Vagina (tissue), 2 donors: ENCODE measurements at regions not wholly inside any gene's neighbourhood (a gene's known extent, or its start where the extent isn't known, plus 50 kb on each side); places are given as distances from the start of the nearest gene placed in this dataset.

Experiments
- DNase-seq, 2 donors: peaks; one replicate each; pipeline ENCODE4 v3.0.0-alpha.2; 2017; ENCODE audit errors: extremely low spot score in 2 of 2
- H3K27ac ChIP-seq: fragments of 200-600 bp; sonication (generic); one replicate; pipeline ENCODE4 v1.5.1; 2019
- H3K27me3 ChIP-seq: fragments of 200-600 bp; sonication (generic); one replicate; pipeline ENCODE4 v1.5.1; 2019
- H3K36me3 ChIP-seq, 2 donors: fragments of 200-600 bp; sonication (generic); one replicate each; pipeline ENCODE4 v1.5.1; 2017 to 2019
- H3K4me1 ChIP-seq: fragments of 200-600 bp; sonication (generic); one replicate; pipeline ENCODE4 v1.5.1; 2019
- H3K4me3 ChIP-seq, 2 donors: fragments of 200-600 bp; sonication (generic); 1 replicate in 1 of 2; 2 replicates in 1 of 2; pipeline ENCODE4 v1.5.1; 2016 to 2019
- H3K9me3 ChIP-seq: fragments of 200-600 bp; sonication (generic); one replicate; pipeline ENCODE4 v1.5.1; 2019
- POLR2A ChIP-seq, 2 donors: fragments of 450-650 bp; IDR thresholded peaks; one replicate each; pipeline ENCODE4 v1.6.1; 2017; ENCODE audit warnings: antibody characterized with exemption in 2 of 2, mild to moderate bottlenecking in 2 of 2, moderate library complexity in 2 of 2
- POLR2AphosphoS5 ChIP-seq, 2 donors: sonication (generic); formaldehyde crosslinking; IDR thresholded peaks; one replicate each; pipeline ENCODE4 v1.9.0; 2017; ENCODE audit warnings: antibody characterized with exemption in 2 of 2, mild to moderate bottlenecking in 2 of 2, low read depth in 1 of 2; ENCODE audit not compliant: insufficient read depth in 1 of 2
- intact Hi-C: fragments of 100-400 bp; cut with DNase I; formaldehyde crosslinking; loops from one replicate; pipeline ENCODE4 v1.15.1; 2023
- TF ChIP-seq, protein P1 (sequence below), 3 experiments: fragments of 450-650 bp in 2 of 3; fragments of 200-600 bp in 1 of 3; sonication (generic) in 1 of 3; IDR thresholded peaks; one replicate each; pipeline ENCODE4 v1.5.1; 2017 to 2019; ENCODE audit warnings: antibody characterized with exemption in 3 of 3, mild to moderate bottlenecking in 2 of 3, moderate library complexity in 2 of 3

DNA sequence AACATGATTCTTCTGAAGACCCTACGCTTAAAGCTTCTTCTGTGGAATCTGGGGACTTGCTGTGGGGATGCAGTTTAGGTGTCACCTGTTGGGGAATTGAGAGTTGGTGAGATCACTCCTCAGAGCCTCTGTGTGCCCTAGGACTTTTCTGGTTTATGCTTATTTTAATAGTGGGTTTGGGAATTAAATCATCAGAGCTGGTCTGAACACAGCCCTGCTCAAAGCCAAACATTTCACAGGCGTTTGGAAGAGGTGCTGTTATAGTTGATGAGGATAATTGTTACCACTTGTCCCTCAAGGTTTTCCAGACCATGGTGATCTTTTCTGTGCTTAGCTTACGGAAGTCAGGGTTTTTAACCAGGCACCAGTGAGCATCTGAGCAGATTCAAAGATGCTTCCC lies 106.1 kb downstream of the EBLN1 start:
- Histone ChIP-seq H3K9me3 (no peaks in the 10 kb centered on the region), H3K27ac (no peak overlapping the region), H3K4me3 (no peak overlapping the region), H3K36me3 (no peaks in the 10 kb centered on the region), H3K27me3 (no peaks in the 10 kb centered on the region), H3K4me1 (no peaks in the 10 kb centered on the region)
- intact Hi-C loops: no loop called here
- TF ChIP-seq POLR2AphosphoS5 (IDR thresholded peaks at IDR 0.05; ENCODE audit: insufficient read depth in 1 of 2, low read depth in 1 of 2) (no peak), POLR2A (IDR thresholded peaks at IDR 0.05) (no peak)
- TF ChIP-seq, protein P1, sequence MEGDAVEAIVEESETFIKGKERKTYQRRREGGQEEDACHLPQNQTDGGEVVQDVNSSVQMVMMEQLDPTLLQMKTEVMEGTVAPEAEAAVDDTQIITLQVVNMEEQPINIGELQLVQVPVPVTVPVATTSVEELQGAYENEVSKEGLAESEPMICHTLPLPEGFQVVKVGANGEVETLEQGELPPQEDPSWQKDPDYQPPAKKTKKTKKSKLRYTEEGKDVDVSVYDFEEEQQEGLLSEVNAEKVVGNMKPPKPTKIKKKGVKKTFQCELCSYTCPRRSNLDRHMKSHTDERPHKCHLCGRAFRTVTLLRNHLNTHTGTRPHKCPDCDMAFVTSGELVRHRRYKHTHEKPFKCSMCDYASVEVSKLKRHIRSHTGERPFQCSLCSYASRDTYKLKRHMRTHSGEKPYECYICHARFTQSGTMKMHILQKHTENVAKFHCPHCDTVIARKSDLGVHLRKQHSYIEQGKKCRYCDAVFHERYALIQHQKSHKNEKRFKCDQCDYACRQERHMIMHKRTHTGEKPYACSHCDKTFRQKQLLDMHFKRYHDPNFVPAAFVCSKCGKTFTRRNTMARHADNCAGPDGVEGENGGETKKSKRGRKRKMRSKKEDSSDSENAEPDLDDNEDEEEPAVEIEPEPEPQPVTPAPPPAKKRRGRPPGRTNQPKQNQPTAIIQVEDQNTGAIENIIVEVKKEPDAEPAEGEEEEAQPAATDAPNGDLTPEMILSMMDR (IDR thresholded peaks at IDR 0.05): no peak
- no peak for DNase-seq

DNA sequence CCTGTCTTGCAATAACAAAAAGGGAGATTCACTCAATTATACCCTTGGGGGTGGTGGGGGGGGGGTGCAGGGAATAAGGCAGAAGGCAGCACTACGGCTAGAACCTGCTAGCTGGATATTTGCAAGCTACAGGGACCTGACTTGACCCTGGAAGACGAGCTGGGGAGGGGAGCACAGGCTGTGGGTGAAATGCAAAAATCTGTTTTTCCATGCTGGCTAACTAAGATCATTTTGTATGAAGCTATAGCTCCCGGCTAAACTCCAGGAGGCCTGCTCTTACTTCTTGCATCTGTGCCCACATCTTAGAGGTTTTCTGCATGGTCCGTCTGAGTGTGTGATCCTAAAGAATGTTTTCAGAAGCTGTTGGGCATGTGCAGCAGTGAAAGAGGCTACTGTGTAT lies 106.6 kb downstream of the EBLN1 start:
- no peaks in the 10 kb centered on the region for H3K9me3 ChIP-seq
- no peak overlapping the region for H3K27ac ChIP-seq
- H3K4me1 ChIP-seq: no peaks in the 10 kb centered on the region
- TF ChIP-seq POLR2AphosphoS5 (IDR thresholded peaks at IDR 0.05; ENCODE audit: insufficient read depth in 1 of 2, low read depth in 1 of 2) (no peak), POLR2A (IDR thresholded peaks at IDR 0.05) (no peak)
- TF ChIP-seq, protein P1 (IDR thresholded peaks at IDR 0.05): no peak
- H3K36me3 ChIP-seq: no peaks in the 10 kb centered on the region
- no peaks in the 10 kb centered on the region for H3K27me3 ChIP-seq
- DNase-seq: no peak
- intact Hi-C loops: no loop called here
- H3K4me3 ChIP-seq: no peak overlapping the region

DNA sequence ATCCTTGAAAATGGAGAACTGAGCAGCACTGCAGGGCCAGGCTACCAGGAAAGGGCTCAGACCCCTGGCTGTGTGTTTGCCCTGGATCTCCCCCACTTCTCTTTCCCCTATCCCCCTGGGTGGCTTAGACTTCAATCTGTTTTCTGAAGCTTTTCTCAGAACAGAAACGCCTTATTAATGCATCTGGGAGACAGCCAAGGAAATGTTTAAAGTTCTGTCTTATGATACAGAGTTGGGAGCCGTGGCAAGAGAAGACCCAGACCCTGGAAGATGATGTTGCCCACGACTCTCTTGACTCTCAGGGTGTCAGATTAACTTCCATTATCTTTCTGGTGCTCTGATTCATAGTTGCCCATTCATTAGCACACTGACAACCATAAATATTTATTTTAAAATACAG lies 107.1 kb downstream of the EBLN1 start:
- TF ChIP-seq, protein P1 (IDR thresholded peaks at IDR 0.05): no peak
- no peak for TF ChIP-seq POLR2A (IDR thresholded peaks at IDR 0.05)
- no peak for TF ChIP-seq POLR2AphosphoS5 (IDR thresholded peaks at IDR 0.05; ENCODE audit: insufficient read depth in 1 of 2, low read depth in 1 of 2)
- no peak for DNase-seq
- intact Hi-C loops: no loop called here
- Histone ChIP-seq H3K9me3 (no peaks in the 10 kb centered on the region), H3K4me3 (no peak overlapping the region), H3K27ac (no peak overlapping the region), H3K36me3 (no peaks in the 10 kb centered on the region), H3K4me1 (no peaks in the 10 kb centered on the region), H3K27me3 (no peaks in the 10 kb centered on the region)

DNA sequence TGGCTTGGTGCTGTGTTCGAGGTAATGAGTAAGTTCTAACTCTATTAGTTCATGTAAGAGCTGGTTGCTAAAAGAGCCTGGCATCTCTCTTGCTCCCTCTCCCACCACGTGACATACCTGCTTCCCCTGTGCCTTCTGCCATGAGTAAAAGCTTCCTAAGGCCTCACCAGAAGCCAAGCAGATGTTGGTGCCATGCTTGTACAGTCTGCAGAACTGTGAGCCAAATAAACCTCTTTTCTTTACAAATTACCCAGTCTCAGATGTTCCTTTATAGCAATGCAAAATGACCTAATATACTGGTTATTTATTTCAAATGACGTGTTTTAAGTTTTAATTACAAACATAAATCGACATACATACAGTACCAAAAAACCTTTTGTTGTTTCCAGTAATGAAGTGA lies 101.7 kb upstream of the DNAJC1 start:
- intact Hi-C loops: no loop called here
- Histone ChIP-seq H3K27ac (no peak overlapping the region), H3K4me3 (no peak overlapping the region), H3K36me3 (no peaks in the 10 kb centered on the region), H3K27me3 (no peaks in the 10 kb centered on the region), H3K9me3 (no peaks in the 10 kb centered on the region), H3K4me1 (no peaks in the 10 kb centered on the region)
- TF ChIP-seq POLR2AphosphoS5 (IDR thresholded peaks at IDR 0.05; ENCODE audit: insufficient read depth in 1 of 2, low read depth in 1 of 2) (no peak), POLR2A (IDR thresholded peaks at IDR 0.05) (no peak)
- TF ChIP-seq, protein P1 (IDR thresholded peaks at IDR 0.05): no peak
- DNase-seq: no peak

DNA sequence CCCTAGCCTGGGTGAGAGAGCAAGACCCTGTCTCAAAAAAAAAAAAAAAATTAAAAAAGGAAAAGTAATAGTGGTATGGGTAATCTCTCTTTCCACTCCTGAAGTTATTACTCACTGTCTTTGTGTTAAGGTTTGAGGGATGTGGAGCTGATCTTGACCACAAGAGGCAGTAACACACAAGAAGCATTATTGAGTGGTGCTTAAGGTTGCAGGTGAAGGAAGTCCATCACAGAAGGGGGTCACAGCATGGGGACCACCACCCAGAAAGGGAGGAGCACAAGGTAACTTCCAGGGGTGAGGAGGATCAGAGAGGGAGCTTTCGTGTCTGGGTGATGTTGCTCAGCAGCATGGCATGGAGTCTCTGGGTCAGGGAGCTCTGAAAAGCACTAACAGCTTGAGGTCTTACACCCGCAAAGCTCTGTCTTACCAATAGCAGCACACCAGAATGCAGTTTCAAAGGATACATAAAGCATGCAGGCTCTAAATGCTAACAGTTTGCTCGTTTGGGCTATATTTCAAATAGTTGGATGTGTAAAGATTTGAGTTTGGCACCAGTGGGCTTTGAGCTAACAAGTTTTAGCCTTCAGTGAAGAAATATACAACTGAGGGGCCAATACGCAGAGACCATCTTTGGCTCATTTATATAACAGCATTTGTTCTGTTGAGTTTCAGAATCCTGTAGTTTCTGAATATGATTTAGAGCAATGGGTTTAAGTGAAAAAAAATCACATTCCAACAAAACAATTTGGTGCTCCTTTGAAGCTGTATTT lies 100.4 kb upstream of the DNAJC1 start:
- no peaks in the 10 kb centered on the region for H3K4me1 ChIP-seq
- H3K9me3 ChIP-seq: no peaks in the 10 kb centered on the region
- H3K27ac ChIP-seq: no peak overlapping the region
- TF ChIP-seq, protein P1 (IDR thresholded peaks at IDR 0.05): no peak
- TF ChIP-seq POLR2AphosphoS5 (IDR thresholded peaks at IDR 0.05; ENCODE audit: insufficient read depth in 1 of 2, low read depth in 1 of 2) (no peak), POLR2A (IDR thresholded peaks at IDR 0.05) (no peak)
- no peaks in the 10 kb centered on the region for H3K27me3 ChIP-seq
- H3K4me3 ChIP-seq: no peak overlapping the region
- H3K36me3 ChIP-seq: no peaks in the 10 kb centered on the region
- intact Hi-C loops: no loop called here
- DNase-seq: no peak
